Stimulated activated CD4-positive, alpha-beta T cell treated with anti-CD3 and anti-CD28 coated beads, Interleukin-2, amount 100 ng/mL, for 4 hours (primary cell): ENCODE measurements at regions not wholly inside any gene's neighbourhood (a gene's known extent, or its start where the extent isn't known, plus 50 kb on each side); places are given as distances from the start of the nearest gene placed in this dataset.
"Not testable (repeated sequence)": the region's sequence is repeated elsewhere in the genome, so short reads cannot be mapped to it uniquely, and the experiment has no call there.

Experiments used
- DNase-seq: peaks from one replicate; pipeline ENCODE4 v3.0.0-alpha.2; 2020; ENCODE audit warnings: low read depth

DNA sequence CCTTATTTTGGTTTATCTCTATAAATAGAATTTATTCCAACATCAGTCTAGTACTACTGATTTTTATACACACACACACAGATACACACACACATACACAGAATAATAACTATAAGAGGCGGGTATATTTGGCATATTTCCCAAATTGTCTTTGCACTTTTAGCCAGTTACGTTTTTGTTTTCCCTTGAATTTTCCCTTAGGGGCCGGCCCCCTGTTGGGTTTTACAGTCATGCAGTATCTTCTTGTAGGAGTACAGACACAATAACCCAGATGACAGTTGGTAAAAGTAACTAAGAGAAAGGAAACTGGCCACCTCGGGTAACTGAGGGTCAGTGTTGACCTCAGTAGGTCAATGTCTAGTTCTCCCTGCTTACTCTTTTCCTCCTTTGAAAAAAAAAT lies 50.9 kb downstream of the DISP1 start:
- no peak for DNase-seq

DNA sequence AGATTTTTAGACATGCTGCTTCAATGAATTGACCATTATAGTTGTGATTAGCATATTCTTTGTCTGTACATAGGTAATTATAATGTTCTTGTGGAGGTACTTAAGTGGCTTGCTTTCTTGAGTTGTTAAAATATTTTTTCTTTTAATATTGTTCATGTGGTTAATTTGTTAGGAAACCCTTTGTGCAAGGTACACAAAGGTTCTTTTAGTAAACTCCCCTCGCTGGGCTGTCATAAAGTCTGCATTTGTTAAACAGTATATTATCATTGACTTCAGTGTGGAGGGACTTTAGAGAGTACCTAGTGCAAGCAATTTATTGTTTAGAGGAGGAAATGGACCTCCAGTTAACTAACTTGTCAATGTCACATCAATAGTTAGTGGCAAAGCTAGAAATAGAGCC lies 52.5 kb downstream of the DISP1 start:
- no peak for DNase-seq

GRCh38 chr1:222876182-222876581 lies 61.3 kb downstream of the DISP1 start:
- DNase-seq: no peak

DNA sequence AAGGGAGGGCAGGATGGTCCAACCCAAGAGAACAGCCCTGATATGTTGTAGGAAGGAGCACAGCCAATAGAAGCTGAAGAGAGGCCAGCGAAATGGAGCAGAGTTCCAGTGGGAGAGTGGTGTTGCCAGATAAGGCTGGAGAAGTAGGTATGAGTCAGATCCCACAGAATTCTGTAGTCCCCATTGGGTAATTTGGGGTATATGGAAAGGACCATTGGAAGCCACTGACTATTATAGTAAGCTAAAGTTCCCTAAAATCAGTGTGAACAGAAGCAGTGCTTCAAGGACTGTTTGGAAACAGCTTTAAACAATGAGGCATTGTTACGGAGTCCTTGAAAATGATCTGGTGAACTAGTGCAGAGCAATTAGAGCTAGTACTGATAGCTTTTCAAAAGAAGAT lies 63.0 kb downstream of the DISP1 start:
- DNase-seq: no peak

GRCh38 chr1:222880587-222880986 lies 65.7 kb downstream of the DISP1 start:
- peak; percentile 29 for DNase-seq

- DNase-seq: no peak
Observed at GRCh38 chr1:222886194-222886854, 71.5 kb downstream of the DISP1 start.

DNA sequence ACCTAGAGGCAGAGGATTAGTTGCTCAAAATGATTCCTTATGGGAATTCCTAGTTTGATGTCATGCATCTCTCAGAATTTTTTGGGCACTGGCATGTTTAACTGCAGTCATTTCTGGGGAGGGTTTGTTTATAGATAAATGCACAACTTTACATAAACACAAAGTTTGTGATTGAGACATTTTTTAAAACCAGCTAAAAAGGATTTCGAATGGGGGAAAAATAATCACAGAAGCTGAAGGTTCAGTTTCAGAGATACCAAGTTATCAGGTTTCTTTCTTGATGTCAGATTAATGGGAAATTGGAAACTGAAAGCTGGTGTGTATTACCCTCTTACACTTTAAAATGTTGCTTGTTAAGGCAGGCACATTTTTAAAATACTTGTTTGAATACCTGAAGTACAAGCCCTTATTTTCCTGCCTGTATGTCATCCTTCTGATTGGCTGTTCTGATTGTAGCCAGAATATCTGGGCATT lies 72.1 kb downstream of the DISP1 start:
- no peak for DNase-seq

GRCh38 chr1:222889440-222889839 lies 74.6 kb downstream of the DISP1 start:
- DNase-seq: no peak

GRCh38 chr1:222890716-222891115 lies 75.9 kb downstream of the DISP1 start:
- no peak for DNase-seq

GRCh38 chr1:222891578-222891977 lies 76.7 kb downstream of the DISP1 start:
- no peak for DNase-seq

DNA sequence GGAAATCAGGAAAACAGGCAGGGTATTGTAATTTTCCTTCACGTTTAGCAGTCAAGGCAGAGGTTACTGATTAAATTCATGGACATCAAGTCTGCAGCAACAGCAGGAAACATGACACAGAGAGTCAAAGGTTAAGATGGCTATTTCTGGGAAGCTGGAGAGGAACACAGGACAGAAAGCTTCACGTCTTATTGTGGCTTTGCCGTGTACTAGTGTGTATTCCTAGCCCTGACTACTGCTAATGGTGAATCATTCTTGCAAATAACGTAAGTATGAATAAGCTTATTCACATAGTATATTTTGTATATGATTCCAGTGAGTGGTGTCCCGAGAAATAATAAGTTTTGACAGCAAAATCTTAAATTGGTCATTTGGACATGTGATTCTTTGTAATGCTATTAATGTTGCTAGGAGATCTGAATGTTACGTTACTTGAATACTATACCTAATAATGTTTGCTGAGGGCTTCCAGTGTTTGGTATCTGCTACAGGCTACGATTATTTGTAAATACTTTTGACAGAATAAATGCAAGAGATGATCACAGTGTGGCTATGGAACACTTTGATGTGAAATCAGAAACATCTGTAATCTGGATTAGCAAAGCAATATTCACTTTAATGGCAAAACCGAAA lies 77.4 kb downstream of the DISP1 start:
- no peak for DNase-seq

GRCh38 chr1:222893255-222893654 lies 78.4 kb downstream of the DISP1 start:
- no peak for DNase-seq

DNA sequence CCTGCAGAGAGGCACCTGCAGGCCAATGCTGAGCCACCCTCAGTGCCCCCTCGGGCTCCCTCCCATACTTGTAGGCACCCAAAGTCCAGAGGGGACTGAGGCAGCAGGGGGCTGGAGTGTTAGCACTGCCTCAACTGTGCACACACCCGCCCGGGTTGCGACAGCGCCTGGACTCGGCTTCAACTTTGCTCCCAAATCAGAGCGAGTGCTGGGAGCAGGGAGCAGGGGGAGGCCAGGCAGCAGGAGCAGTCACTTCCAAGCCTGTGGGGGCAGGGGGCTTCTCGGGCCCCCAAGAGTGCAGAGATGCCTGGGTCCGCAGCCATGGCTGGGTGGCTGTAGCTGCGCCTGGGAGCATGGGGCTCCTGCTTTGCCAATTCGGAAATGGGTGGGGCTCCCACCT lies 79.5 kb downstream of the DISP1 start:
- DNase-seq: no peak

DNA sequence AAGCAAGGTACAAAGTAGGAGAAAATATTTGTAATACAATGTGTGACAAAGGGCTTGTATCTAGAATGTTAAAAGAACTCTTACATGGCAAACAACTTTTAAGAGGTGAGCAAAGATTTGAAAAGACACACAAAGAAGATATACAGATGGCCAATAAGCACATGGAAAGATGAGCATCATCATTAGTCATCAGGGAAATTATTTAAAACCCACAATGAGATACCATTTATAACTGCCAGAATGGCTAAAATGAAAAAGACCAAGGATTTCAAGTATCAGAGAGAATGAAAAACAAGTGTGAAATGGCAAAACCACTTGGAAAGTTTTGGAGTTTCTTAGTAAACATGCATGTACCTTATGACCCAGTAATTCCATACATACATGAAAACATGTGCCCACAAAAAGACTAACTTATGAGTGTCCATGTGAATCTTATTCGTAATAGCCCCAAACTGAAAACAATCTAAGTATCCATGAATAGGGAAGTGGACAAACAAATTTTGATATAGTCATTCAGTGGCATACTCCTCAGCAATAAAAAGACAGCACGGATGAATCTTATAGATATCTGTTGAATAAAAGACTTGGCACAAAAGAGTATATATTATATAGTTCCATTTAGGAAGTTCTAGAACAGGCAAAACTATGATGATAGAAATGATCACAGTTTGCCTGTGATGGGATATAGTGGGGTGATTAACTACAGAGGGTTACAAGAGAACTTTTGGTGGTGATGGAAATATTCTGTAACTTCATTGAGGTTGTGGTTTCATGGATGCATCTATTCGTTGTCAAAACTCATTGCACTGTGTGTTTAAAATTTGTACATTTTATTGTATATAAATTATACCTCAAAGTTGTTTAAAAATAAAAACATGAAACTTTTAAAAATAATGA lies 82.0 kb downstream of the DISP1 start:
- DNase-seq: no peak

- no peak for DNase-seq
Observed at GRCh38 chr1:222897527-222898190, 82.8 kb downstream of the DISP1 start.

DNA sequence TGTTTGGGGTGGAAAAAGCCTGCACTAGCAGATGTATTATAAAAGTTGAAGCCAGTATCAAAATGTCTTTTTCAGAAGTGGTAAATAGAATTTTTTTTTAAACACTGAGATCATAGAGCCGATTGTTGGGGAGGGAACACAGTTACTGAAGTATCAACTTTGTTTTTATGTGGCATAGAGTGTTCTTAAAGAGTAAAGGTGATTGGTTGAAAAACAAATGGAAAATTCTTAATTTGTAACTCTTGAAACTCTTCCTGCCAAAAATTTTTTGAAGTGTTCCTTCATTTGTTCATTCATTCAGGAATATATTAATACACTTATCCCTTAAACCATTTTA lies 83.3 kb downstream of the DISP1 start:
- DNase-seq: no peak

DNA sequence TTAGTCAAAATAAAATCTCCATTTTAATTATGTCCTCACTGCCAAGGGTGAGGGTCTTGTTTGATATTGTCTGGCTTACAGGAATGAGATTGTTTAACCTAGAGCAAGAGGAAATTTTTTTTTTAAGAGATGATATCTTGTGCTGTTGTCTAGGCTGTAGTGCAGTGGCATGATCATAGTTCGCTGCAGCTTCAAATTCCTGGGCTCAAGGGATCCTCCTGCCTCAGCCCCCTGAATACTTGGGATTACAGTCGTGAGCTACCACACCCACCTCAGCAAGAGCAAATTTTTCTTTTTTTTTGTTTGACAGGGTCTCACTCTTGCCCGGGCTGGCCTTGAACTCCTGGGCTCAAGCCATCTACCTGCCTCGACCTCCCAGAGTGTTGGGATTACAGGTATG lies 84.6 kb downstream of the DISP1 start:
- no peak for DNase-seq

DNA sequence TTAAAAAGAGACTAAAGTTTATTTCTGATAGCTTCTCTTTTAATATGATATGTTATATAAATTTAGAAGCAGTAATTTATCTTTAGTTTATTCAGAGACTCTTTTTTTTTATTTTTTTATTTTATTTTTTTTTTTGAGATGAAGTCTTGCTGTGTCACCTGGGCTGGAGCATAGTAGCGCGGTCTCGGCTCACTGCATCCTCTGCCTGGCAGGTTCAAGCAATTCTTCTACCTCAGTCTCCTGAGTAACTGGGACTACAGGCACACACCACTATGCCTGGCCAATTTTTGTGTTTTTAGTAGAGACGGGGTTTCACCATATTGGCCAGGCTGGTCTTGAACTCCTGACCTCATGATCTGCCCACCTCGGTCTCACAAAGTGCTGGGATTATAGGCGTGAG lies 89.6 kb downstream of the DISP1 start:
- DNase-seq: no peak

DNA sequence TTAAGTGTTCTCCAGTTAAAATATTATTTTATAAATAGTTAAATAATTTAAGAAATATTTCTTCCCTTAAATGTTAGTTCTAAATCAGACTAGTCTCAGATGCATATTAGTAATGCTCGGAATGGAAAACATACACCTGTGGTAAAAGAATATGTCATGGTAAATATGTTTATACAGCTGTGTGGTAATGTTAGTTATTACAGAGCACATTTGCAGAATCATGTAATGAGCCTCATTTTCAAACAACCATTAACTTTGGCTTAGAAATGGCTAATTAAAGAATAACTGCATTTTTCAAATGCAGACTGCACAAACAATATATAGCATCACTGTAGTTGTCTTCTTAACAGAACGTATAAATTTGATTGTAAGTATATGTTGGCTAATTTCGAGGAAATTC lies 90.3 kb downstream of the DISP1 start:
- no peak for DNase-seq

- DNase-seq: not testable (repeated sequence)
Observed at GRCh38 chr1:222906271-222906739, 91.5 kb downstream of the DISP1 start.

GRCh38 chr1:222909586-222909985 lies 94.7 kb downstream of the DISP1 start:
- no peak for DNase-seq

DNA sequence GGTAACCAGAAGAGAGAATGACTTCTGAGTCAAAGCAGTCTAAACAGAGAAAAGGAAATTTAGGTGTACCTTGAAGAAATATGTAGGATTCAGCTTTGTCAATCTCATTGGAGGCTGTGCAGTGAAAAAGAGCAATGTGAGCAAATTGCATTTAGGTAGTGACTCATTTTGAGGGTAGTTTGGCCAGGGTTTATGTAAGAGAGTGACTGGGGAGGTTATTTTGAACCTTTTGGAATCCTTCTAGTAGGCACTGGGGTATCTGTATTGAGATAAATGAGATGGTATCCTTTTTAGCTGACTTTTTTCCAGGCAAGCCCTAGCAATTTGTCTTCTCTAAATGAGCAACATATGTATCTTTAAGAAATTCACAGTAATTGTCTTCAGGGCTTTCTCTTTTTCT lies 95.9 kb downstream of the DISP1 start:
- no peak for DNase-seq
